ENCODE measurements at regions not wholly inside any gene's neighbourhood (a gene's known extent, or its start where the extent isn't known, plus 50 kb on each side); places are given as distances from the start of the nearest gene placed in this dataset.
A peak's percentile ranks its signal among the peaks of the same experiment; 100 is the strongest.

DNA sequence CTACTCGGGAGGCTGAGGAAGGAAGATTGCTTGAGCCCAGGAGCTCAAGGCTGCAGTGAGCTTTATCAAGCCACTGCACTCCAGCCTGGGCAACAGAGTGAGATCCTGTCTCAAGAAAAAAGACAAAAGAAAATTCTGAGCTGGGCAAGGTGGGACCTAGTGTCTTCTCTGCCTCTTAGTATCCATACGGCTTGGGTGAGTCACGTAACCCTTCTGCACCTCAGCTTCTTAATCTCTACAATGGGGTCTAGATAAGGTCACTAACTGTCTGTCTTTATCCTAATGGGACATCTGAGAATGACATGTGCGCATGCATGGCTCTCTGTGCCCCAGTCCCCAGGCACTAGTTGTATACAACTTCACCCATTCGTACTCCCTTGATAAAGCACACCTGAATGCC is 53.4 kb upstream of the TLK1 start:
- no peak for DNase-seq

DNA sequence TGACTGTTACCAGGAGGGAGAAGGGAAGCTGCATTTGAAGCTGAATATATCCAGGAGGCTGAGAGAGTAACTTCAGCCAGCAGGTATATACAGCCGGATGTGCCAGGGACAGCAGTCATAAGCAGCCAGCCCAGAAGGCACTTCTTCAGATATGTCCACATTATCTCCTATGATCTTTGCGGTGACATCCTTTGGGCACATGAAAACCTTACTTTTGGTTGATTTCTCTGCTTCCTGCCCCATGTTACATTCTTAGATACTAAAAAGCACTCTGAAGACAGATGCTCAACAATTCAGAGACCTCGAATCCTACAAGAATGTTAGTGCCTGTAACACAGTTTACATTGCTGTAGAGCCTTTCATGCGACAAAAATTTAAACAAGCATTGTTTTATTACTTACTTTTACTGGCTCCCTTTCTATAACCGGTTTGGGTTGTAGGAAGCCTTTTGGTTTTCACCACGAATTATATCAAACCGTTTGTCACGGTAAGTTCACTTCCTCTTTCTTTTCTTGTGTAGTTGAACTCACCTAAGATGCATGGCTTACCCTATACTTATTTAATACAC is 50.3 kb upstream of the TLK1 start:
- H3K4me1 ChIP-seq: peaks cover 0 to 8% (median 0%) of the 10 kb centered on the region in 4 donors
- H3K9me3 ChIP-seq: no peaks in the 10 kb centered on the region
- no peaks in the 10 kb centered on the region for H3K36me3 ChIP-seq
- intact Hi-C loops (cut with DNase I; ENCODE audit: low total_unique reads): no loop called here
- H3K27me3 ChIP-seq: no peaks in the 10 kb centered on the region
- H3K27ac ChIP-seq: no peak overlapping the region
- TF ChIP-seq, protein P1, sequence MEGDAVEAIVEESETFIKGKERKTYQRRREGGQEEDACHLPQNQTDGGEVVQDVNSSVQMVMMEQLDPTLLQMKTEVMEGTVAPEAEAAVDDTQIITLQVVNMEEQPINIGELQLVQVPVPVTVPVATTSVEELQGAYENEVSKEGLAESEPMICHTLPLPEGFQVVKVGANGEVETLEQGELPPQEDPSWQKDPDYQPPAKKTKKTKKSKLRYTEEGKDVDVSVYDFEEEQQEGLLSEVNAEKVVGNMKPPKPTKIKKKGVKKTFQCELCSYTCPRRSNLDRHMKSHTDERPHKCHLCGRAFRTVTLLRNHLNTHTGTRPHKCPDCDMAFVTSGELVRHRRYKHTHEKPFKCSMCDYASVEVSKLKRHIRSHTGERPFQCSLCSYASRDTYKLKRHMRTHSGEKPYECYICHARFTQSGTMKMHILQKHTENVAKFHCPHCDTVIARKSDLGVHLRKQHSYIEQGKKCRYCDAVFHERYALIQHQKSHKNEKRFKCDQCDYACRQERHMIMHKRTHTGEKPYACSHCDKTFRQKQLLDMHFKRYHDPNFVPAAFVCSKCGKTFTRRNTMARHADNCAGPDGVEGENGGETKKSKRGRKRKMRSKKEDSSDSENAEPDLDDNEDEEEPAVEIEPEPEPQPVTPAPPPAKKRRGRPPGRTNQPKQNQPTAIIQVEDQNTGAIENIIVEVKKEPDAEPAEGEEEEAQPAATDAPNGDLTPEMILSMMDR (IDR thresholded peaks at IDR 0.05): no peak
- no peak for TF ChIP-seq POLR2A (IDR thresholded peaks at IDR 0.05)
- TF ChIP-seq EP300 (IDR thresholded peaks at IDR 0.05): no peak
- TF ChIP-seq POLR2AphosphoS5 (IDR thresholded peaks at IDR 0.05): no peak
- WGBS, 5 donors: 35 to 59% (median 53%) methylated on average over 8 of the region's 8 CpGs
- H3K4me3 ChIP-seq: no peak overlapping the region
- peak in 1 of 2 donors; percentile 32 for DNase-seq

More for the DNA sequence above, 53.4 kb upstream of the TLK1 start:
- 87 to 98% (median 92%) methylated on average over 5 of the region's 5 CpGs for WGBS, 5 donors
- H3K4me1 ChIP-seq: peaks cover 0 to 8% (median 0%) of the 10 kb centered on the region in 4 donors
- peaks cover 0 to 9% (median 4%) of the 10 kb centered on the region in 4 donors for H3K9me3 ChIP-seq
- intact Hi-C loops (cut with DNase I; ENCODE audit: low total_unique reads): no loop called here
- no peak for TF ChIP-seq POLR2AphosphoS5 (IDR thresholded peaks at IDR 0.05)
- TF ChIP-seq, protein P1 (IDR thresholded peaks at IDR 0.05): no peak
- no peak for TF ChIP-seq EP300 (IDR thresholded peaks at IDR 0.05)
- no peaks in the 10 kb centered on the region for H3K36me3 ChIP-seq
- H3K4me3 ChIP-seq: no peak overlapping the region
- H3K27ac ChIP-seq: no peak overlapping the region
- H3K27me3 ChIP-seq: no peaks in the 10 kb centered on the region
